Fibroblast of gingiva (primary cell): ENCODE measurements at regions not wholly inside any gene's neighbourhood (a gene's known extent, or its start where the extent isn't known, plus 50 kb on each side); places are given as distances from the start of the nearest gene placed in this dataset.

Source experiments
- DNase-seq: peaks from one replicate; pipeline ENCODE4 v3.0.0-alpha.2; 2011; ENCODE audit warnings: low read depth

- DNase-seq = no peak
Measured at GRCh38 chr6:99138445-99138844, 190.7 kb upstream of the FBXL4 start.

- DNase-seq = no peak
Measured at GRCh38 chr6:99137314-99137713, 189.6 kb upstream of the FBXL4 start.

- DNase-seq = no peak
Measured at GRCh38 chr6:99136488-99136887, 188.7 kb upstream of the FBXL4 start.

- DNase-seq = no peak
Measured at GRCh38 chr6:99132026-99132635, 184.4 kb upstream of the FBXL4 start.

- DNase-seq = no peak
Measured at GRCh38 chr6:99130897-99131873, 183.4 kb upstream of the FBXL4 start.

GRCh38 chr6:99129835-99130234 lies 182.1 kb upstream of the FBXL4 start:
- no peak for DNase-seq

- no peak for DNase-seq
Measured at GRCh38 chr6:99121748-99122147, 174.0 kb upstream of the FBXL4 start.

- DNase-seq = no peak
Measured at GRCh38 chr6:99120641-99121040, 172.9 kb upstream of the FBXL4 start.

- DNase-seq = peak; percentile 17
Measured at GRCh38 chr6:99119109-99120031, 171.6 kb upstream of the FBXL4 start.

GRCh38 chr6:99114769-99115406 lies 167.1 kb upstream of the FBXL4 start:
- DNase-seq = no peak

- DNase-seq = no peak
Measured at GRCh38 chr6:99111590-99111989, 163.8 kb upstream of the FBXL4 start.

GRCh38 chr6:99110029-99110428 lies 162.3 kb upstream of the FBXL4 start:
- no peak for DNase-seq

GRCh38 chr6:99104218-99104617 lies 156.5 kb upstream of the FBXL4 start:
- DNase-seq = no peak

GRCh38 chr6:99099243-99099642 lies 151.5 kb upstream of the FBXL4 start:
- no peak for DNase-seq

- DNase-seq = no peak
Measured at GRCh38 chr6:99096170-99096569, 148.4 kb upstream of the FBXL4 start.

GRCh38 chr6:99093456-99094190 lies 145.9 kb upstream of the FBXL4 start:
- DNase-seq = no peak

- DNase-seq = no peak
Measured at GRCh38 chr6:99092461-99092860, 144.7 kb upstream of the FBXL4 start.

- no peak for DNase-seq
Measured at GRCh38 chr6:99091985-99092384, 144.2 kb upstream of the FBXL4 start.

- no peak for DNase-seq
Measured at GRCh38 chr6:99080191-99080590, 132.4 kb upstream of the FBXL4 start.

- DNase-seq = no peak
Measured at GRCh38 chr6:99079058-99079457, 131.3 kb upstream of the FBXL4 start.

GRCh38 chr6:99073223-99073622 lies 125.5 kb upstream of the FBXL4 start:
- no peak for DNase-seq
